ENCODE measurements at regions not wholly inside any gene's neighbourhood (a gene's known extent, or its start where the extent isn't known, plus 50 kb on each side); places are given as distances from the start of the nearest gene placed in this dataset.

DNA sequence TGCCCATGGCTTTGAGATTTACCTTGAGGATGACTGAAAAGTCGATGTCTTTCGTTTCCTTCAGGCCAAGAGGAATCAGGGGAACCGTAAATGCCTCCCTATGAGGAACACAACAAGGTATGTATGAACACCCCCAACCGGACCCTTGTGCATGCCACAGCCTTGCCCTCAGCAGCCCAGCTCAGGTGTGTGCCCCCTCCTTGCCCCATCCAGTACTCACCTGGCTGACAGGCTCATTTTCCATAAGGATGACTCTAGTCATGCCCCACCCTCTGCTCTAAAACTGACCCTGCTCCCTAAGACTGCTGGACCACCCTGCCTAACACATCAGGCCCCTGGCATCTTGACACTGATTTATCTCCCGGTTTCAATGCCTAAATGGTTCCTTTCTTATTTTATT, 270.0 kb downstream of the GOLGA6L6 start:
- TF ChIP-seq, protein P1, sequence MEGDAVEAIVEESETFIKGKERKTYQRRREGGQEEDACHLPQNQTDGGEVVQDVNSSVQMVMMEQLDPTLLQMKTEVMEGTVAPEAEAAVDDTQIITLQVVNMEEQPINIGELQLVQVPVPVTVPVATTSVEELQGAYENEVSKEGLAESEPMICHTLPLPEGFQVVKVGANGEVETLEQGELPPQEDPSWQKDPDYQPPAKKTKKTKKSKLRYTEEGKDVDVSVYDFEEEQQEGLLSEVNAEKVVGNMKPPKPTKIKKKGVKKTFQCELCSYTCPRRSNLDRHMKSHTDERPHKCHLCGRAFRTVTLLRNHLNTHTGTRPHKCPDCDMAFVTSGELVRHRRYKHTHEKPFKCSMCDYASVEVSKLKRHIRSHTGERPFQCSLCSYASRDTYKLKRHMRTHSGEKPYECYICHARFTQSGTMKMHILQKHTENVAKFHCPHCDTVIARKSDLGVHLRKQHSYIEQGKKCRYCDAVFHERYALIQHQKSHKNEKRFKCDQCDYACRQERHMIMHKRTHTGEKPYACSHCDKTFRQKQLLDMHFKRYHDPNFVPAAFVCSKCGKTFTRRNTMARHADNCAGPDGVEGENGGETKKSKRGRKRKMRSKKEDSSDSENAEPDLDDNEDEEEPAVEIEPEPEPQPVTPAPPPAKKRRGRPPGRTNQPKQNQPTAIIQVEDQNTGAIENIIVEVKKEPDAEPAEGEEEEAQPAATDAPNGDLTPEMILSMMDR (IDR thresholded peaks at IDR 0.05): no peak
- TF ChIP-seq POLR2A (IDR thresholded peaks at IDR 0.05): no peak
- TF ChIP-seq EP300 (IDR thresholded peaks at IDR 0.05): no peak
